GM18499 (cell line): ENCODE measurements at regions not wholly inside any gene's neighbourhood (a gene's known extent, or its start where the extent isn't known, plus 50 kb on each side); places are given as distances from the start of the nearest gene placed in this dataset.

ENCODE experiments used
- ATAC-seq: cut with Tn5 transposase; IDR thresholded peaks from one replicate; pipeline ENCODE4 v1.9.1; 2021; ENCODE audit warnings: moderate number of reproducible peaks; ENCODE audit not compliant: insufficient read depth, unreplicated experiment

DNA sequence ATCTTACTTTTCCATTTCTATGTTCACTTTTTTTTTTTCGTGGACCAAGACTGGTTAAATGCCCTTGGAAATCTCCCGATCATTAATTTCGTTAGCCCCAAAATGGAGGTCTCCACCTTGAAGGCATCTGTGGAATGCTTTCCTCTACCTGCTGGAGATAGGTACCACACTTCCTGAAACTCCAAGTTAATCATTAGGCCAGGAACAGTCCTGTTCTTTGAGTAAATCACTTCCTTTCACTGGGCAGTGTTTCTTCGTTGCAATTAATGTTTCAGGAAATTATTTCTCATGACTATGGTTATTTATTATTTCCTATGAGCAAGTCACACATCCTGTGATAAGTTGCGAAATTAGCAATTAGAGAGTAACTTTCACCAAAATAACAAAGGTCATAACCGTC, 225.2 kb upstream of the LYPLAL1 start:
- no peak for ATAC-seq

DNA sequence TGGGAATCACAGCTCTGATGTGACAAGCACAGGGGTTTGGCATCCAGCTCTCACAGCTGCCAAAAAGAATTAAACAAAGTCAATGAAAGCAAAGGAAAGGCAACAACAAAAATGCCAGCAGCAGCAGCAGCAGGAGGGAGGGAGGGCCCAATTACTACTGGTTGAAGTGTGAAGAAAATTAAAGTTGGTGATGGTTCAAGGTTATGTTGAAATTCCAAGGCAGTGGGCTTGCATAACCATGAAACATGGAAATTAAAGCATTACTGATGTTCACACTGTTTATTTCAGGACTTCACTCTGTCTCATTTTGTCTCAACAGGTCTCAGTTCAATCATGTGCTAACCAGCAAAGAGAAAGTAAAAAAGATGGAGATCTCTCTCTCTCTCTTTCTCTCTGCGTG, 220.3 kb upstream of the LYPLAL1 start:
- no peak for ATAC-seq

DNA sequence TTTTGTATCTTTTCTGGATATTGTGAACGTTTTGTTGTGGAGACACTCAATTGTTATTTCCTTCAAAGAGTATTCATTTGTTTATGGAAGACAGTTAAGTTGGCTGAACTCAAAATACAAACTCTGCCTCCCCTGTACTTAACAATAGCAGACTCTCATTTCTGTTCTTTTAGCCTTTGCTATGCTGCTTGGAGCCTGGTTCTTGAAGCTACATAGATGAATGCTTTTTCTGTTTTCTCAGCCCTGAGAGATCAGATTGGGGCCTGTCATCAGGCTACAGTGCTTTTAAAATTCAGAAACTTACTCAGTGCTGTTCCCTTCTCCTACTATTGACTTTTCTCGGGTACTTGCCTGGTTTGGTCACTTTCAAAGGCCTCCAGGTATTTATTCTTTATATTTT, 215.7 kb upstream of the LYPLAL1 start:
- ATAC-seq = no peak

DNA sequence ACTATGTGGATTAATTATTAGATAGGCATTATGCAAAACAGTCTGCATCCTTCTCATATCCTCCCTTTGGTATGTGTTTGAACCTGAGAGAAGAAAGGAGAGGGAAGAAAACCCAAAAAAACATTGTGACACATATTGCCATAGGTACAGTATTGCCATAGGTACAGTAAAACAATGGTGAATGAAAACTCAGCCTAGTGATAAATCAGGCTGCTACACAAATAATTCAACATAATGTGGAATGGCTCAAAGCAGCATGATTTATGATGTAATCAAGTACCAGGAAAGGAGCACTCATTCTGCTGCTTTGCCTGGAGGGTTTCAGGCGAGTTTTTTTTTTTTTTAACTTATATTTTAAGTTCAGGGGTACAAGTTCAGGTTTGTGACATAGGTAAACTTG, 213.9 kb upstream of the LYPLAL1 start:
- ATAC-seq = no peak

DNA sequence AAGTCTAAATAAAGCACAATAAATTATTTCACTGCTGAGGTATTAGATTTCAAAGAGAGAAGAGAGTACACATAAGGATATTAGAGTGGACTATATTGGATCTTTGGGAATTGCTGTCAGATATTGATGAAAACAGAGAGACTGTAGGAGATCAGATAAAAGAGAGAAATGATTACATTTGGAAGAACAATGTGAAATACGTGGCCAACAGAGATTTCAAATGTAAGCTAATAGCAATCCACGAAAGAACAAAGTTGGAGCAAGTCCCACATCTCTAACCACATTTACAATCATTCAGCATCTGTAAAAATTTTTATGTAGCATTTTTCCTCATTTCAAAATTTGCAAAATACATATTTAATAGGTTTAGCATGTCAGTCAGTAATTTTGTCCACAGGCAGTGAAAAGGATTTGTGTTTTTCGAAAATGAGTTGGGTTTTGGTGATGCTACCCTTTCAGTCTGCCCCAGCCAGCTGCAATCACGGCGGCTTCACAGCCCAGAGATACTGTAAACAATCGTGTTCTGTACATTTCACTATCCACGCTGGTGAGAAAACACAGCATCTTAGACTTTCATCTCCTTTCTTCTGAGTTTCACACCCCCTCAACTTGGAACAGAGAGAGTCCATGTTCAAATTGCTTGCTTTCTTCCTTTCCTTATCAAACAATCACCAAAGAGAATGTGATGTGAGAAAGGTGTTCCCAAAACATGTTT, 209.1 kb upstream of the LYPLAL1 start:
- no peak for ATAC-seq

DNA sequence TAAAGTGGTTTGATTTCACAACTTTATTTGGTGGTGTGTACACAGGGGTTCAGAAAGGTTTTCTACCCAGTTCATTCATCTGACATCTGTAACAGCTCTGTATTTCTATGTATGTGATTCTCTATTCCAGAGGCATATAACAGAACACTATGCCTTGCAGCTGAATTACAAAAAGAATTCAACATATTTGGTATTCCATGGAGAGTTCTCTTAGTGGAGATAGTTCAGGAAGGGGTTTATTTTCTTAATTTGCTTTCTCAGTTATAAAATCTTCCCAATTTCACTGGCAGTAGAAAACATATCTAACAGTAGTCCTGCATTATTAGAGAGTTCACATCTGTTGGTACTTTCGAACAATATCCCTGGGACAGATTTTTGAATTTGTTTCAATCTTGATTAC, 207.9 kb upstream of the LYPLAL1 start:
- no peak for ATAC-seq

DNA sequence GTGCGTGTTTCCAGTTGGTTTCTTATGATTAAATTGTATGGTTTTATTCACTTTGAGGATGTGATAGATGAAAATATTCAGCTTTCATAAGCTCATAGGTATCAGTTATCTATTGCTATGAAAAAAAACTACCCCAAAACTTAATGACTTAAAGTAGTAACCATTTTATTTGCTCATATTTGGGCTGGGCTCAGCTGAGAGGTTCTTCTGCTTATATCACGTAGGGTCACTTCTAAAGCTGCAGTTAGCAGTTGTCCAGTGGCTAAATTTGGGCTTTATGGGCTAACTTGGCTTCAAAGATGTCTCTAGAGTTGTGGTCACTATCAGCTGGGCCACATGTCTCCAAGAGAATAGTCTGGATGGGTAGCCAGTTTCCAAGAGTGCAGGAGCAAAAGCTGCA, 206.4 kb upstream of the LYPLAL1 start:
- no peak for ATAC-seq

DNA sequence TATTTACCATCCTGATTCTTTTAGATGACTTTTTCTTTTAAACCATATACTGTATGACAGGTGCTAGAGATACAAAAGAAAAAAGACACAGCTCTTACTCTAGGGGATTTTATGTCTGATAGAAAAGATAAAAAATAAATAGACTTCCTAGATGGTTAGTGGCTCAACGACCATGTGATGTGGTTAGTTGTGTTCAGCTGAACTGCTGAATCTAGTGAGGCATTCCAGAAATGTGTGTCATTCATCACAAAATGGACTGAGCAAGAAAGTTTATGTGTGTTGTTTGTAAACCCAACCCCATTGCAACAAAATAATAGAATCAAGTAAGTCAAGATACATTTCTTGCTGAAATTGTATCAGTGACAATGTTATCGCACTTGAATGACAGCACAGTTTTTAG, 205.8 kb upstream of the LYPLAL1 start:
- no peak for ATAC-seq

DNA sequence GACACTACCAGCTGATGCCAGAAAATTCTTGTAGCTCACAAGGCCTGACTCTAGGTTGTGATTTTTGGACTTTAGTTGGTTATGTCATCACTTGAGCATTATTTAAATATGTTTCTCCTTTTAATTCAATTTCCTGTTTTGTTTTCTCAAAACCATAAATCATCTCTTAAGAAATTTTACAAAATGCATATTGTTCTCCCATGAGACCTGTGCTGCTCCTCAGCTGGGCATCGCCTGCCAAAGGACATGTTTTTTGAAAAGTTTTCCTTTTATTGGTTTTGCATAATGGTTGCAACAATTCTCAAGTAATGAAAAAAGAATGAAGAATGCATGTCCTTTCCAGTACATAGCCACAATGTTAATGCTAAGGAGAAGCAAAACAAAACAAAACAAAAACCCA, 204.7 kb upstream of the LYPLAL1 start:
- ATAC-seq = no peak

DNA sequence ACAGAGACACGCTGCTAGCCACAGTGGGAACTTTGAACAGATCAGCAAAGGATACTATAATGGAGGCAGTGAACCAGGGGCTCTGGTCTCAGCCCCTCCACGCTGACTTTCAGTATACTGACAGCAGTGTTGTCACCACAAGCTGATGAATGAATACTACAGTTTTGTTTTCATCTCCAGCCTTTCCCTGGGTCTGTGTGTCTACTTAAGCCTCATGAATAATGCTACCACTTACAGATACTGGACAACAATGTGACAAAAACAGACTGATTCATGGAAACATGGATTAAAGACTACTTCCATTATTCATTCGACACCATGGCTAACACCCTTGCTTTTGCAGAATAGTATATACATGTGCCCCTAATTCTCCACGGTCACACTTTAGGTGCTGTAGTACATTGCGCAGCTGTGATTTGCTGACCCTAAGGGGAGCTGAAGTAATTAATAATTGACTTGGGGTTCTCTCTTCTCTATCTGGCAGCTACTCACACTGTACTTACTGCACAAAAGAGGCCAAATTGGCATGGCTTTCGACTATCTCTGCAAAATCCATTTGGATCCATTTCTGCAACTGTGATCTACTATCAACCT, 203.2 kb upstream of the LYPLAL1 start:
- ATAC-seq = no peak

DNA sequence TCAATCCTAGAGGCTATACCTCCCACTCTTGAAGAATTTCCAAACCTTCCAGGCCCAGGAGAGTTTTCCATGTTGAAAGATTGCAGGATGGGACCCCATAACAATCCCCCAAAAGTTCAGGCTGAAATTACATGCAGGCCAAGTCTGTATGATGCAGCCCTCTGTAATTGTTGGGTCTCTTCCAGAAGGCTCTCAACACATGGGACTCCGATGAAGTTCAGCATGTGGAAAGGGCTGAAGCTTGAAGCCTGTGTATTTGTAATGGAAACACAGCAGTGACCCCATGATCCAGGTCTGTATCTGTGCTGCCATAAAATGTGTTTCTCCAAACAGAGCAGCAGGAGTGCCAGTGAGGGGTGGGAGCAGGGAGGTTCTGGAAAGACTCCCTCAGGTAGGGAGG, 202.5 kb upstream of the LYPLAL1 start:
- no peak for ATAC-seq

DNA sequence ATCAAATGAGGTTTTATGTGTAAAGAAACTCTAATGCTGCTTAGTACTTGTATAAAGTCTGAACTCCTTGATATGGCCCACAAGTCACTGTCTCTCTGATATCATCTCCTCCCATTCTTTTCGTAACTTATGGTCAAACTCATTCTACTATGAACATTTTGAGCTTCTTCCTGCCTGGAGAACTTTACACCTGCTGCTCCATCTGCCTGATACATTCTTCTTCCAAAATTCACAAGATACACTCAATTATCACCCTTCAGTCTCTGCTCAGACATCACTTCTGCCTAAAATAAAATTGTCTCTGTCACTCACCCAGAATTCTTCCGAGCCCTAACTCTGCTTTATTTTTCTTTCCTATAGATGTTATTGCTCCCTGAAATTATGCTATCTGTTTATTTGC, 192.8 kb upstream of the LYPLAL1 start:
- ATAC-seq = no peak

DNA sequence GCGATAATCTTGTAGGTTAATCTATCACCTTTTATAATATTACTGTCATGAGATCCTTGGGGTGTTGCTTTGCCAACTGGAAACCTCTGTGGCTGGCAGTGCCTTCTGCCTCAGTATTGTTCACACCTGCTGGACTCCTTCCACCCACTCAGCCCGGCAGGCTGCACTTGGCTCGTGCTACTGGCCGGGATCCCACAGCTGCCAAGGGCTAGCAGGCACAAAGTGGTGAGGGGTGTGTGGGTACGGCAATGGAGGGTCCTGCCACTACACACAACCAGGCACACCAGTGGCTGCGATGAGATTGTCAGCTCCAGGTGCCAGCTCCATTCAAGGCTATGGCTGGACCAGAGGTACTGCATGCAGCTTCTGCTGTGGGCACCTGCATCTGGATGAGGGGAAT, 191.2 kb upstream of the LYPLAL1 start:
- no peak for ATAC-seq

DNA sequence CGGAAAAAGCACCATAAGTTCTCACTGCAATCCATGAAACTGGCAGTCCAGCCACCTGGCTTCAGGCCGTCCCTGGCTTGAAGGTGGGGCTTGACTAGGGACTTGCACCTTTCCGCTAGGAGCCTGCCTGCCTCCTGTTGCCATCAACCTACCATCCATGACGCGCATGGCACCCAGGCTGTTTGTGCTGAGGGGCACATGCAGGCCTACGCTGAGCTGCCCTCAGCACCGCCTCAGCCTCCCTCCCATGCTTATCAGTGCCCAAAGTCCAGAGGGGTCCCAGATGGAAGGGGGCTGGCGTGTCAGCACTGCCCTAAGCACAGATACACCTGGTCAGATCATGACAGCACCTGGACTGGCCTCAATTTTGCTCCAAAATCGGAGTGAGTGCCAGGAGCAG, 190.2 kb upstream of the LYPLAL1 start:
- no peak for ATAC-seq

DNA sequence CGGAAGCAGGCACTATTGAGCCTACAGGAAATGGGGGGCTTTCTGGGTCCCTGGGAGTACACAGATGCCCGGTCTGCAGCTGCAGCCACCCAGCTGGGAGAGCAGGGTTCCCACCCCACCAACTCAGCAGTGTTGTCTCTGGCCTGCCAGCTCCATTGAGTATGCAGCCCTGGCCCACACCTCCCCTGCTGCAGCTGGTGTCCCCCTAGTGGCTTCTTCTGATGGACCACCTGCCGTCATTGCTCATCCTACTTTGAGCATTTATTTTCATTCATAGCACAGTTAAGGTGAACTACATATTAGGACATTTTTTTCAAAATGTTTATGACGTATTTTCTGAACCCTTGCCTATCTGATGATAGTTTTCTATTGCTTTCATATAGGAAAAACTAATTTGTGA, 189.8 kb upstream of the LYPLAL1 start:
- ATAC-seq = no peak

DNA sequence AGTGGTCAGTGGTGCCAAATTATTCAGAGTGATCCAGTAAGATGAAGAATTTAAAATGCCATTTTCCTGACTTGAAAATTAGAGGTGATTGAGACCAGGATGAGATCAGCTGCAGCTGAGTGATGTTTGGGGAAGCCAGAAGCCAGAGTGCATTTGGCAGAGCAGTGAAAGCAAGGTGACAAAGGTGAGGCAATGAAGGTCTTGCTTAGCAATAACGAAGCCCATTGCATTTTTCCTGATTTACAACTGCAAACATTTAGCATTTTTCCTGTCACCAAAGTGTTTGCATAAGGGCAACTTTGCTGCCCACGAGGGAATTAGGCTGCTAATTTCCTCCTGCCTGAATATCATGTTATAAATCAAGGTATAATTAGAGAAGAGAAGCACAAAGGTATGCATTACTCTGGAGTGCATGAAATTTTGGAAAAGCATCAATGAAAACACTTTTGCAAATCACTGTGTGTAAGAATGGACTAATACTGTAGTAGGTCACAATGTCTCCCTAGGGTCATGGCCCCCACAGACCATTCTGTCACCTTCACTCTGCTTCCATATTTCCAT, 188.2 kb upstream of the LYPLAL1 start:
- ATAC-seq = no peak

DNA sequence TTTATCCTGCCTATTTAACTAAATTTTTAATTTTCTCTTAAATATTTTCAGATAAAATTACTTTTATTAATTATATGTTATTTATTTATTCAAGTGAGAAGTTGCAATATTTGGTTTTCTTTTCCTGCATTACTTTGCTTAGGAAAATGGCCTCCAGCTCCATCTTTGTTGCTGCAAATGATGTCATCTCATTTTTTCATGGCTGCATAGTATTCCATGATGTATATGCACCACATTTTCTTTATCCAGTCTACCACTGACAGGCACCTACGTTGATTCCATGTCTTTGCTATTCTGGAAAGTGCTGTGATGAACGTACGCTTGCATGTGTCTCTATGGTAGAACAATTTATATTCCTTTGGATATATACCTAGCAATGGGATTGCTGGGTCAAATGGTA, 186.9 kb upstream of the LYPLAL1 start:
- no peak for ATAC-seq

DNA sequence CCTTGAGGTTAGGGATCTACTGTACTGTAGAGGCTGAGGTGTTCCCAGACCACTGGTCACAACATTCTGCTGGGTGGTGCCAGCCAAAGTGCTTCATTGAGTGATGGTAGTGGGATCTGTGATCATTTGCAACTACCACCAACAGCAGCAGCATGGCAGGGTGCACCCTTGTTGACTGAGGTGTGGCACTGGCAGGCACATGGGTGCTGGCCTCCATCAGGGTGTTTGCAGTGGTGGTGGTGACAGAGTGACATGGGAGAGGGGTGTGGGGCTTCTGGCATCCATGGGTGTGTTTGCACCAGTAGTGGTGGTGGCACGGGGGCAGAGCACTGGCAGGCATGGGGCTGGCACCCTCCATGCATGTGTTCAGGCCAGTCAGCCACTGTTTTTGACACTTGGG, 183.7 kb upstream of the LYPLAL1 start:
- no peak for ATAC-seq

DNA sequence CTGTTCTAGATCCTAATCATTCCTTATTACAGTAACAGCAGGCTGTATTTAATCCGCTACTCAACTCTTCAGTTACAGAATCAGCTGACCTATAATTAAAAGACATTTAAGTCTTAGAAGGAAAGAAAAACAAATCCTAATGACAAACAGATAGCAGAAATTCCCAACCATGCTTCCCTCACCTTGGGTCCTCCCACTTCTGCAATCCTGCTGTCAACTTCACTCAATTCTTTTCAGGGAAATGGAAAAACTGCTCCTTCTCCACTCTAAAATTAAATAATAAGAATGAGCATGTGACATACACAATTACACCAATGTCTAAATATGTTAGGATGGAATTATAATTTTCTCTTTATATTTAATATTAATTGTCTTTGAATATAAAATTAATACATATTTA, 182.6 kb upstream of the LYPLAL1 start:
- no peak for ATAC-seq

DNA sequence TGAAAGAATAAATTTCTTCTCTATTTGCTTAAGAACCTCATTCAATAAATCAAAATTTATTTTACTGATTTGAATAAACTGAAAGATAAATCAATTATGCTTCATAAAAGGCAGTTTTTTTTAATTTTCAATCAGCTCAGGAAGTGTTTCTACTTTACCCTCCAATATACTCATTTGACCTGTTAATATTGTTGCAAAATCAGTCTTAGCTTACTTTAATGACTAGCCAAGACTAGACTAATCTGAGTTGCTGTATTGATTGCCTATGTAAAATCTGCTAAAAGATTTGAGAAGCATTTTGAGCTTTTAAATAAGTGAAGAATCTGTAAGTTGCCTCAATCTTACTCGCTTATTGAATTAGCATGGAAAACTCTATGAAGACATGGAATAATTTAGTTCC, 179.1 kb upstream of the LYPLAL1 start:
- no peak for ATAC-seq

DNA sequence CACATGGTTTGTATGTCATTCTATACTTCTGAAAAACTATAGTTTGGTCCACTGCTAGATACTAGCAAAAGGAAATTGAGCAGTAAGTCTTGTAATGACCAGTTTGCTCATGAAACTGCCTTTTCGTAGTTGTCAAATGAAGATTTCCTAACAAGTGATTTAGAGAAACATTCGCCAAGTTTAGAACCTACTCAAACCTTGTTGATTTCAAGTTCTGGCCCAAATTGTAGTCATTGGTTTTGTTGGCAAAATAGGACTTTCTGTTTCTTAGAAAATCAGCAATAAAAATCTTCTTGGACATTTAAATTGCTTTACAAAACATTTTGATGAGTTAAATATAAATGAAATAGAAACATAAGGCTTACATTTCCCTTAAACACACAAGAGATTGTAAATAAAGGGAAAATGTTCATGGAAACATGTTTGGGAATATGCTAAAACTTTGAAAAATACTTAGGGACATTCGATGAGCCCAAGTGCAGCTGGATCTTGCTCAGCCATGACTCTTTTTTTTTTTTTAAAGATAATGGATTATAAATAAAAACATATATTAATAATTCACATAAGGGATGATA, 178.5 kb upstream of the LYPLAL1 start:
- ATAC-seq = no peak

DNA sequence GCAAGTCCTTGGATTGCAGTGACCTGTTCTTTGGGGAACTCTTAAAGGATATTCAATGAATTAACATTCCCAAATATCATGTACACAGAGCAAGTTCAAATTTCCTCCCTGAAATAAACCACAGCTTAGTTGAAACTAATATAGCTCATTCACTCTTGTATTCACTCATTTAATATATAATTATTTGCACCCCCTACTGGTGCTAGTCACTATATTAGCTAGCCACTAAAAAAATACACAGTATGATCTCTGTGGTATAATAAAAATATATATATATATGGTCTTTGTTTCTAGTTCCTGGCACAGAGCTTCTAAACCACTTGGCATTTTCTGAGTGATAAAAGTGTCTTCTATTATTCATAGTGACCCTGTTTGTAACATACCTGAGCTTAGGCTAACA, 177.3 kb upstream of the LYPLAL1 start:
- ATAC-seq = no peak
